IMR-90 (cell line): ENCODE measurements at regions not wholly inside any gene's neighbourhood (a gene's known extent, or its start where the extent isn't known, plus 50 kb on each side); places are given as distances from the start of the nearest gene placed in this dataset.

ENCODE experiments used
- MAFK ChIP-seq: IDR thresholded peaks from 2 replicates; pipeline ENCODE4 v1.6.1; 2012; ENCODE audit warnings: low read depth, low read length, improper control_type of control experiment
- MXI1 ChIP-seq: IDR thresholded peaks from 2 replicates; pipeline ENCODE4 v1.6.1; 2012; ENCODE audit warnings: low read depth, mild to moderate bottlenecking, low read length, moderate library complexity, borderline replicate concordance
- POLR2A ChIP-seq: IDR thresholded peaks from 2 replicates; pipeline ENCODE4 v1.6.1; 2012; ENCODE audit warnings: mild to moderate bottlenecking, low read depth, low read length
- RAD21 ChIP-seq: IDR thresholded peaks from 2 replicates; pipeline ENCODE4 v1.6.1; 2012; ENCODE audit warnings: low read length, improper control_type of control experiment
- RCOR1 ChIP-seq: IDR thresholded peaks from 2 replicates; pipeline ENCODE4 v1.6.1; 2012; ENCODE audit warnings: mild to moderate bottlenecking, low read length, improper control_type of control experiment; ENCODE audit not compliant: insufficient replicate concordance
- RFX5 ChIP-seq: IDR thresholded peaks from 2 replicates; pipeline ENCODE4 v1.8.0; 2012; ENCODE audit warnings: low read depth, mild to moderate bottlenecking, low read length, moderate library complexity
- SMC3 ChIP-seq: fragments of 150-350 bp; IDR thresholded peaks from 2 replicates; pipeline ENCODE4 v1.6.1; 2016; ENCODE audit warnings: low read depth, mild to moderate bottlenecking, antibody characterized with exemption, low read length, moderate library complexity
- TF ChIP-seq, protein P1 (sequence below): conservative IDR thresholded peaks from 2 replicates; pipeline ENCODE4 v1.5.1; 2012; ENCODE audit warnings: mild to moderate bottlenecking, low read depth, low read length, improper control_type of control experiment
- TF ChIP-seq, protein P2 (sequence below): fragments of 150-350 bp; IDR thresholded peaks from 2 replicates; pipeline ENCODE4 v1.6.1; 2017; ENCODE audit warnings: mild to moderate bottlenecking, antibody characterized with exemption, low read length, low read depth

GRCh38 chr2:182606728-182607681 is 109.1 kb upstream of the DNAJC10 start:
- TF ChIP-seq POLR2A (no peak), MXI1 (no peak), RCOR1 (no peak), RAD21 (no peak), SMC3 (no peak), RFX5 (no peak), MAFK (no peak)
- TF ChIP-seq, protein P1, sequence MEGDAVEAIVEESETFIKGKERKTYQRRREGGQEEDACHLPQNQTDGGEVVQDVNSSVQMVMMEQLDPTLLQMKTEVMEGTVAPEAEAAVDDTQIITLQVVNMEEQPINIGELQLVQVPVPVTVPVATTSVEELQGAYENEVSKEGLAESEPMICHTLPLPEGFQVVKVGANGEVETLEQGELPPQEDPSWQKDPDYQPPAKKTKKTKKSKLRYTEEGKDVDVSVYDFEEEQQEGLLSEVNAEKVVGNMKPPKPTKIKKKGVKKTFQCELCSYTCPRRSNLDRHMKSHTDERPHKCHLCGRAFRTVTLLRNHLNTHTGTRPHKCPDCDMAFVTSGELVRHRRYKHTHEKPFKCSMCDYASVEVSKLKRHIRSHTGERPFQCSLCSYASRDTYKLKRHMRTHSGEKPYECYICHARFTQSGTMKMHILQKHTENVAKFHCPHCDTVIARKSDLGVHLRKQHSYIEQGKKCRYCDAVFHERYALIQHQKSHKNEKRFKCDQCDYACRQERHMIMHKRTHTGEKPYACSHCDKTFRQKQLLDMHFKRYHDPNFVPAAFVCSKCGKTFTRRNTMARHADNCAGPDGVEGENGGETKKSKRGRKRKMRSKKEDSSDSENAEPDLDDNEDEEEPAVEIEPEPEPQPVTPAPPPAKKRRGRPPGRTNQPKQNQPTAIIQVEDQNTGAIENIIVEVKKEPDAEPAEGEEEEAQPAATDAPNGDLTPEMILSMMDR: no peak
- TF ChIP-seq, protein P2, sequence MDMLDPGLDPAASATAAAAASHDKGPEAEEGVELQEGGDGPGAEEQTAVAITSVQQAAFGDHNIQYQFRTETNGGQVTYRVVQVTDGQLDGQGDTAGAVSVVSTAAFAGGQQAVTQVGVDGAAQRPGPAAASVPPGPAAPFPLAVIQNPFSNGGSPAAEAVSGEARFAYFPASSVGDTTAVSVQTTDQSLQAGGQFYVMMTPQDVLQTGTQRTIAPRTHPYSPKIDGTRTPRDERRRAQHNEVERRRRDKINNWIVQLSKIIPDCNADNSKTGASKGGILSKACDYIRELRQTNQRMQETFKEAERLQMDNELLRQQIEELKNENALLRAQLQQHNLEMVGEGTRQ: no peak
